ENCODE measurements at regions not wholly inside any gene's neighbourhood (a gene's known extent, or its start where the extent isn't known, plus 50 kb on each side); places are given as distances from the start of the nearest gene placed in this dataset.

DNA sequence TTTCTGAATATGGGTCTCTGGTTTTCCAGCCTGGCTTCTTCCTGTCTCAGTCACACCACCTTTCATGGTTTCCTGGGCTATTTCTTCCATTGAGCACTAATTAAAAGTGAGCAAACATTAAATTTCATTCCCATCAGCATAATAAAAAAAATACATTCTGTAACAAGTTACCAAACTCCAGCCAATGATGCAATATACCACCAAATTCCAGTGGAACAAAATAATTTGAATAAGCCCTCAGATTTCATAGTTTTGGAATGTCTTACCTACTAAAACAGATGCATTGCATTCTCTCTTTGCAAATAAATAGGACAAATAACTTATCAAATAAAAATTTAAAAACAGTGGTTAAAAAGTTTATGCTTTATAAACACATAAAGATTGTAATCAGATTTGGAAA, 97.8 kb upstream of the PRDM1 start:
- DNase-seq, result no peak
- Histone ChIP-seq H3K4me1 (peaks cover 13% of the 10 kb centered on the region), H3K27ac (no peak overlapping the region), H3K4me3 (no peak overlapping the region), H3K36me3 (replicated peaks in 1 of 2; ENCODE audit: insufficient read depth in 1 of 2, low read depth in 2 of 2) (no peaks in the 10 kb centered on the region), H3K27me3 (peaks cover 0 to 5% of the 10 kb centered on the region in 2 donors), H3K9me3 (no peaks in the 10 kb centered on the region)
- TF ChIP-seq, protein P1, sequence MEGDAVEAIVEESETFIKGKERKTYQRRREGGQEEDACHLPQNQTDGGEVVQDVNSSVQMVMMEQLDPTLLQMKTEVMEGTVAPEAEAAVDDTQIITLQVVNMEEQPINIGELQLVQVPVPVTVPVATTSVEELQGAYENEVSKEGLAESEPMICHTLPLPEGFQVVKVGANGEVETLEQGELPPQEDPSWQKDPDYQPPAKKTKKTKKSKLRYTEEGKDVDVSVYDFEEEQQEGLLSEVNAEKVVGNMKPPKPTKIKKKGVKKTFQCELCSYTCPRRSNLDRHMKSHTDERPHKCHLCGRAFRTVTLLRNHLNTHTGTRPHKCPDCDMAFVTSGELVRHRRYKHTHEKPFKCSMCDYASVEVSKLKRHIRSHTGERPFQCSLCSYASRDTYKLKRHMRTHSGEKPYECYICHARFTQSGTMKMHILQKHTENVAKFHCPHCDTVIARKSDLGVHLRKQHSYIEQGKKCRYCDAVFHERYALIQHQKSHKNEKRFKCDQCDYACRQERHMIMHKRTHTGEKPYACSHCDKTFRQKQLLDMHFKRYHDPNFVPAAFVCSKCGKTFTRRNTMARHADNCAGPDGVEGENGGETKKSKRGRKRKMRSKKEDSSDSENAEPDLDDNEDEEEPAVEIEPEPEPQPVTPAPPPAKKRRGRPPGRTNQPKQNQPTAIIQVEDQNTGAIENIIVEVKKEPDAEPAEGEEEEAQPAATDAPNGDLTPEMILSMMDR (IDR thresholded peaks at IDR 0.05), result no peak
- no peak for TF ChIP-seq POLR2A (IDR thresholded peaks at IDR 0.05)
- intact Hi-C loops (cut with DNase I), result no loop called here
- ATAC-seq, result no peak

DNA sequence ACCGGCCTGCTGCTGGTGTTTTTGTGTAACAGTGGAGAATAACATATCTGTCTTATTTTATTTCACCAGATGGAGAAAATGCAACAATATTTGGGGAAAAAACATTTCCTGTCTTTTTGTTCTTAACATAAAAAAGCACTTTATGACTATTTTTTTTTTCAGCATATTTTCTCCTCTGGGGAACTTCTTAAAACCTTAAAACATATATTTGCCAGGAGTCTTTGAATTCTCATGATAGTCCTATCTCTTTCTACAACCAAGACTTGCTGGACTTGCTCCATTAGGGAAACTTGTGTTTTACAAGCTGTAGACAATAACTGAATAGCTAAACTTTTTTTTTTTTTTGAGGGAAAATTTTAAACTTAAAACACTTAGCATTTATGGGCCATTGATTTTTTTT, 98.6 kb upstream of the PRDM1 start:
- Histone ChIP-seq H3K36me3 (replicated peaks in 1 of 2; ENCODE audit: insufficient read depth in 1 of 2, low read depth in 2 of 2) (no peaks in the 10 kb centered on the region), H3K4me3 (no peak overlapping the region), H3K27me3 (peaks cover 0 to 5% of the 10 kb centered on the region in 2 donors), H3K4me1 (peaks cover 5% of the 10 kb centered on the region), H3K9me3 (no peaks in the 10 kb centered on the region), H3K27ac (no peak overlapping the region)
- intact Hi-C loops (cut with DNase I), result no loop called here
- no peak for TF ChIP-seq POLR2A (IDR thresholded peaks at IDR 0.05)
- TF ChIP-seq, protein P1 (IDR thresholded peaks at IDR 0.05), result no peak
- DNase-seq (no peak), ATAC-seq (no peak)
- WGBS, 2 donors, result 88% methylated on average over 1 of the region's 1 CpG

DNA sequence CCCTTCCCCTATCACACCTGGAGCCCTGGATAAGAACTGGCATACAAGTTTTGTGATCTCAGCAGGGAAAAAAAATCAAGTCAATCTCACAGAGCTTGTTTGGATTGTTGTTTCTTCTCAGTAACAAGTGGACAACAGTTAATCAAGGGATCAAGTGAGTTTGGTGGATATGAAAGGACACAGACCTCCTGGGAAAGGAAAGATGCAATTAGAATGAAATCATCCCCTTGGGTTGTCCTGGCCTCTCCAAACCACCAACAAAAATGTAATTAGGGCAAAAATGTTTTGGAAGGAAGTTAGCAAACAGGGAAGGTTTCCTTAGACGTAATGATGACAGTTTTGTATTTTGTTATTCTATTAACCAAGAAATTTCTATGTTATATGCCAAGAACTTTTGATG, 99.1 kb upstream of the PRDM1 start:
- no peak overlapping the region for H3K4me3 ChIP-seq
- WGBS, 2 donors, result 69 to 85% methylated on average over 1 of the region's 1 CpG
- ATAC-seq, result no peak
- intact Hi-C loops (cut with DNase I), result no loop called here
- no peak for TF ChIP-seq POLR2A (IDR thresholded peaks at IDR 0.05)
- TF ChIP-seq, protein P1 (IDR thresholded peaks at IDR 0.05), result no peak
- H3K27me3 ChIP-seq, result peaks cover 0 to 5% of the 10 kb centered on the region in 2 donors
- H3K4me1 ChIP-seq, result peaks cover 5% of the 10 kb centered on the region
- no peak for DNase-seq
- no peaks in the 10 kb centered on the region for H3K9me3 ChIP-seq
- no peak overlapping the region for H3K27ac ChIP-seq
- no peaks in the 10 kb centered on the region for H3K36me3 ChIP-seq (replicated peaks in 1 of 2; ENCODE audit: insufficient read depth in 1 of 2, low read depth in 2 of 2)

DNA sequence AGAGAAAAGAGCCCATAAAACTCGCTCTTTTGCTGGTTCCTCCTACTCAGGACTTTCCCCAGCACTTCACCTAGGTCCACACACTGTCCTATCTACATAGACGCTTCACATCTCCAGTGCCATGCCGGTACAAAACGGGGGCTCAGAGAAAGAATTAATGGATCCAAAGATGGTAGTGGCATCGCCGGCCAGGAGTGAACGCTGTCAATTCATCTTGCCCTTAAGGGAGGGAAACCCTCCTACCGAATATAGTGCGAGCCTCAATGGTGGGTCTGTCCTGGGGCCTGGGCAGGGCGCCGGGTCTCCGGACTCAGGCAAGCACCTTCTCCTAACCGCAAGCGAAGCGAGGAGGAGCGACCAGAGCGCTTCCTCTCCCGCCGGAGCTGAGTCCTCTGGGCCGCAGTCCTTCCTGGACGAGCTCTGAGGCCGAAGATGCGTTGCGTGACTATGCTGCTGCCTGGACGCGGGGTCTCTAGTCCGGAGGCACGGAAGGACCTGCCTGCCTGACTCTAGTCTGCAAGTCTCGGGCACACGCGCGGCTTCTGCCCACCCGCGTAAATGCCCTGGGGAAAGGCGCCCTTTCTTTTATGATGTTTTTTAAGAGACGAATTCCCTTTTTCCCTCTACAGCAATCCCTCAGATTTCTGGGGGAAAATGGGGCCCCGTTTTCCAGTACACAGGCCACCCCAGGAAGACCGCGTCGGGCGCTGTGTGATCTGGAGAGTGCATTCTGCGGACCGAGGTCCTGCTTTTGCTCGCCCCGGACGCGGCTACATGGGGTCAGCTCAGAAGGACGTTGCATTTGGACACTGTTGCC, 100.1 kb upstream of the PRDM1 start:
- ATAC-seq (no peak), DNase-seq (no peak)
- H3K27ac ChIP-seq, result no peak overlapping the region
- 15 to 22% methylated on average over 40 to 48 of the region's 48 CpGs for WGBS, 2 donors
- TF ChIP-seq, protein P1 (IDR thresholded peaks at IDR 0.05), result no peak
- TF ChIP-seq POLR2A (IDR thresholded peaks at IDR 0.05), result no peak
- no peaks in the 10 kb centered on the region for H3K9me3 ChIP-seq
- peaks cover 0 to 11% of the 10 kb centered on the region in 2 donors for H3K27me3 ChIP-seq
- H3K4me3 ChIP-seq, result no peak overlapping the region
- no peaks in the 10 kb centered on the region for H3K36me3 ChIP-seq (replicated peaks in 1 of 2; ENCODE audit: insufficient read depth in 1 of 2, low read depth in 2 of 2)
- peaks cover 7% of the 10 kb centered on the region for H3K4me1 ChIP-seq
- intact Hi-C loops (cut with DNase I), result no loop called here

Measured in body of pancreas (tissue), 4 donors.